GM18868 (cell line): ENCODE measurements at regions not wholly inside any gene's neighbourhood (a gene's known extent, or its start where the extent isn't known, plus 50 kb on each side); places are given as distances from the start of the nearest gene placed in this dataset.

Experiments
- ATAC-seq: cut with Tn5 transposase; IDR thresholded peaks from one replicate; pipeline ENCODE4 v1.9.1; 2021; ENCODE audit warnings: mild to moderate bottlenecking, moderate library complexity; ENCODE audit not compliant: unreplicated experiment

GRCh38 chr10:91691981-91692380 lies 59.1 kb upstream of the PPP1R3C start:
- no peak for ATAC-seq

- no peak for ATAC-seq
Observed at GRCh38 chr10:91690996-91691676, 58.3 kb upstream of the PPP1R3C start.

GRCh38 chr10:91690412-91690811 lies 57.5 kb upstream of the PPP1R3C start:
- ATAC-seq: no peak

- no peak for ATAC-seq
Observed at GRCh38 chr10:91689731-91690168, 56.9 kb upstream of the PPP1R3C start.

GRCh38 chr10:91684841-91685240 lies 52.0 kb upstream of the PPP1R3C start:
- ATAC-seq: no peak

GRCh38 chr10:91683975-91684374 lies 51.1 kb upstream of the PPP1R3C start:
- ATAC-seq: no peak

- no peak for ATAC-seq
Observed at GRCh38 chr10:91682912-91683311, 50.0 kb upstream of the PPP1R3C start.
